Psoas muscle (tissue), 7 donors: ENCODE measurements at regions not wholly inside any gene's neighbourhood (a gene's known extent, or its start where the extent isn't known, plus 50 kb on each side); places are given as distances from the start of the nearest gene placed in this dataset.

Experiments
- ATAC-seq, 4 donors: fragments of 200-7000 bp; cut with Tn5 transposase; one replicate each; pipeline ENCODE4 v1.9.1; 2020; ENCODE audit warnings: moderate library complexity in 3 of 4, mild to moderate bottlenecking in 2 of 4
- DNase-seq, 2 donors: peaks; one replicate each; pipeline ENCODE4 v3.0.0-alpha.2; 2020
- H3K27ac ChIP-seq: fragments of 200-600 bp; one replicate; pipeline ENCODE4 v1.8.0; 2022
- H3K27me3 ChIP-seq, 3 donors: fragments of 200-600 bp in 1 of 3; one replicate each; pipeline versions ENCODE4 v1.6.1 to v1.8.0; 2013 to 2022; ENCODE audit warnings: low read length in 2 of 3, mild to moderate bottlenecking in 2 of 3, moderate library complexity in 1 of 3; ENCODE audit not compliant: insufficient read depth in 3 of 3
- H3K36me3 ChIP-seq, 2 donors: fragments of 200-600 bp in 1 of 2; one replicate each; pipeline versions ENCODE4 v1.6.1 to v1.8.0; 2013 to 2022; ENCODE audit warnings: low read depth in 1 of 2, mild to moderate bottlenecking in 1 of 2, moderate library complexity in 1 of 2; ENCODE audit not compliant: insufficient read depth in 1 of 2
- H3K4me1 ChIP-seq: fragments of 200-600 bp; one replicate; pipeline ENCODE4 v1.8.0; 2022
- H3K4me3 ChIP-seq: fragments of 200-600 bp; one replicate; pipeline ENCODE4 v1.8.0; 2022; ENCODE audit warnings: mild to moderate bottlenecking
- H3K9me3 ChIP-seq: fragments of 200-600 bp; one replicate; pipeline ENCODE4 v1.8.0; 2022
- WGBS, 3 donors: extraction: QIAGEN DNeasy Blood & Tissue Kit; methylation state at CpG; one replicate each; pipeline versions ENCODE4 v1.1.6 to v1.1.7; 2013; 5-methylcytosine and 5-hydroxymethylcytosine counted together
- intact Hi-C, 2 donors: fragments of 100-400 bp; cut with DNase I; formaldehyde crosslinking; loops; one replicate each; pipeline versions ENCODE4 v1.11.0 to v1.14.2; 2022
- TF ChIP-seq, protein P1 (sequence below): fragments of 200-600 bp; IDR thresholded peaks from one replicate; pipeline ENCODE4 v1.8.0; 2022; ENCODE audit warnings: antibody characterized with exemption
- donor health status: healthy with polysubstance abuse.
- donor health status: DM: no; HTN: no; CAD: no; lungs with moderate emphysema.
- donor health status: Bipolar disorder and iron deficiency.
- donor health status: healthy.
- donor health status: DM: yes; HTN: yes; CAD: no.
- donor health status: DM: no; HTN: no; CAD: no.
- donor health status: DM: yes; HTN: yes; CAD: no.

DNA sequence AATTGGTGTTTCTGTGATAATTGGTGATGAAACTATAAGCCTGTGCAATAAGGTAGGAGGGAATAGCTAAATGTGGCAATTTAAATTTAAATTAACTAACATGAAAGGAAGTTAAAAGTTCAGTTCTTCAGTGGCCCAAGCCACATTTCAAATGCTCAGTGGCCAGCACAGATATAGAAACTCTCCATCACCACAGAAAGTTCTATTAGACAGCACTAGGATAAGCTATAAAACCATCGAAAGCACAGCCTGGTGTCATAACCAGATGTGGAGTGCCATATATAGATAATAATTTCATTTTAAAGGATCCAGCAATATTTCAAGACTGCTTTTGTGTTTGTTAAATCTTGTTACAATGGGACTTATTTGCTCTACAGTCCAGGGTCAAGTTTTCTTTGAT is 119.3 kb upstream of the NR3C2 start:
- H3K36me3 ChIP-seq = no peaks in the 10 kb centered on the region
- DNase-seq = no peak
- no peaks in the 10 kb centered on the region for H3K9me3 ChIP-seq
- WGBS, 3 donors = 91 to 94% (median 94%) methylated on average over 1 of the region's 1 CpG
- H3K27me3 ChIP-seq = no peaks in the 10 kb centered on the region
- intact Hi-C loops = no loop called here
- H3K27ac ChIP-seq = no peak overlapping the region
- no peak for ATAC-seq
- TF ChIP-seq, protein P1, sequence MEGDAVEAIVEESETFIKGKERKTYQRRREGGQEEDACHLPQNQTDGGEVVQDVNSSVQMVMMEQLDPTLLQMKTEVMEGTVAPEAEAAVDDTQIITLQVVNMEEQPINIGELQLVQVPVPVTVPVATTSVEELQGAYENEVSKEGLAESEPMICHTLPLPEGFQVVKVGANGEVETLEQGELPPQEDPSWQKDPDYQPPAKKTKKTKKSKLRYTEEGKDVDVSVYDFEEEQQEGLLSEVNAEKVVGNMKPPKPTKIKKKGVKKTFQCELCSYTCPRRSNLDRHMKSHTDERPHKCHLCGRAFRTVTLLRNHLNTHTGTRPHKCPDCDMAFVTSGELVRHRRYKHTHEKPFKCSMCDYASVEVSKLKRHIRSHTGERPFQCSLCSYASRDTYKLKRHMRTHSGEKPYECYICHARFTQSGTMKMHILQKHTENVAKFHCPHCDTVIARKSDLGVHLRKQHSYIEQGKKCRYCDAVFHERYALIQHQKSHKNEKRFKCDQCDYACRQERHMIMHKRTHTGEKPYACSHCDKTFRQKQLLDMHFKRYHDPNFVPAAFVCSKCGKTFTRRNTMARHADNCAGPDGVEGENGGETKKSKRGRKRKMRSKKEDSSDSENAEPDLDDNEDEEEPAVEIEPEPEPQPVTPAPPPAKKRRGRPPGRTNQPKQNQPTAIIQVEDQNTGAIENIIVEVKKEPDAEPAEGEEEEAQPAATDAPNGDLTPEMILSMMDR = no peak
- H3K4me1 ChIP-seq = no peaks in the 10 kb centered on the region
- no peak overlapping the region for H3K4me3 ChIP-seq

DNA sequence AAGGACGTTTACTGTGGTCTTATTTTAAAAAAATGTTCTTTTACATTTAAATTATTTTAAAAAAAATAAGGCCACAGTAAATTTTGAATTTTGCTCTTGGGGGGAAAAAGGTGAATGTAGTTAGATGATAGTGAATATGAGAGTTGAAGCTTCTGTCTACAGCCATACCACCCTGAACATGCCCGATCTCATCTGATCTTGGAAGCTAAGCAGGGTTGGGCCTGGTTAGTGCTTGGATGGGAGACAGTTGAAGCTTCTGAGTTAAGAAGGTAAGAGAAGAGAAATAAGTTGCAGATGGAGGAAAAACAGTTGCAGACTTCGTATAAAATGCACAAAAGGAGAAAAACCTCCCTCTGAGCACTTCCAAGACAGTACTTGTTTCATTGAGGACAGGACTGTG is 115.6 kb upstream of the NR3C2 start:
- TF ChIP-seq, protein P1 = no peak
- Histone ChIP-seq H3K27me3 (no peaks in the 10 kb centered on the region), H3K36me3 (no peaks in the 10 kb centered on the region), H3K4me3 (no peak overlapping the region), H3K27ac (no peak overlapping the region), H3K4me1 (no peaks in the 10 kb centered on the region), H3K9me3 (no peaks in the 10 kb centered on the region)
- WGBS, 3 donors = 90 to 93% (median 91%) methylated on average over 3 of the region's 3 CpGs
- ATAC-seq (no peak), DNase-seq (no peak)
- intact Hi-C loops = no loop called here

DNA sequence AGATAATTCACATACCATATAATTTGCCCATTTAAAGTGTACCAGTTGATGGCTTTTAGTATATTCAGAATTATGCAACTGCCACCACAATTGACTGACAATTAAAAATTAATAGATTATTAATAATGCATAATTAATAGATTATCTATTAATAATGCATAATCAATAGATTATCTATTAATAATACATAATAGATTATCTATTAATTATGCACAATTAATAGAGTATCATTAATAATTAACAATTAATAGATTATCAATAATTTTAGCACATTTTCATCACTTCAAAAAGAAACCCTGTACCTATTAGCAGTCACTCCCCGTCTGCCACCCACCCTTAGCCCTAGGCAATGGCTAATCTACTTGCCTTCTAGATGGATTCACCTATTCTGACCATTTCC is 108.6 kb upstream of the NR3C2 start:
- intact Hi-C loops = no loop called here
- 95 to 96% (median 96%) methylated on average over 1 of the region's 1 CpG for WGBS, 3 donors
- TF ChIP-seq, protein P1 = no peak

DNA sequence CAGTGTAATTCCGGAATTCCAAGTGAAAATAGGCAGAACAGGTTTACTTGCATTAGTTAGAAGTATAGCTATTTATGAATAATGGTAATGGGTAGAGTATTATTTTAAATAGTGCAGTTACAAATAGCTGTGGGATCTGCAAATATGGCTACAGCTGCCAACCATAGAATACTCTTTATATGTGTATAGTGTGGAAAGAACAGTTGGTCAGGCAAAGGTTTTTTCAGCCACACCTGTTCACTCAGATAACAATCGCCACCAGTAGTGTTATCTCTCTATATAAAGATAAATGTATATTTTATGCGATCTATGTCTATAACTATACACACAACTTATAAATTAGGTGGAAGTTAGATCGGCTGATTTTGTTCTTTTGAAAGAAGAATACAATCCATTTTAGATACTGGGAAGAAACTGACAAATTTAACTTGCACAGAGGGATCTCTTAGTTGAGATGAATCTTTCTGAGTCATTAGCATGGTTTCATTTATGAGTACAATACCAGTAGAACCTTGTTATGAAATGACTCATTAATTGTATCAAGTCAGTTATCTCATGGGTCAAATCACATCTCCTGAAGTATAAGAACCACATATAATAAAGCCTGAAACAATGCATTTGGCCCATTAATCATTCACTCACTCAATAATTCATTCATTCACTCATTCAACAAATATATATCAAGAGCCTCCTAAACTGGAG is 100.9 kb upstream of the NR3C2 start:
- H3K9me3 ChIP-seq = no peaks in the 10 kb centered on the region
- TF ChIP-seq, protein P1 = no peak
- no peak for ATAC-seq
- DNase-seq = no peak
- no peaks in the 10 kb centered on the region for H3K27me3 ChIP-seq
- WGBS, 3 donors = 92 to 97% (median 97%) methylated on average over 4 of the region's 4 CpGs
- no peaks in the 10 kb centered on the region for H3K36me3 ChIP-seq
- no peak overlapping the region for H3K4me3 ChIP-seq
- H3K27ac ChIP-seq = no peak overlapping the region
- intact Hi-C loops = no loop called here
- H3K4me1 ChIP-seq = no peaks in the 10 kb centered on the region

More for the DNA sequence above, 108.6 kb upstream of the NR3C2 start:
- Histone ChIP-seq H3K27me3 (no peaks in the 10 kb centered on the region), H3K36me3 (no peaks in the 10 kb centered on the region), H3K4me1 (no peaks in the 10 kb centered on the region), H3K4me3 (no peak overlapping the region), H3K9me3 (no peaks in the 10 kb centered on the region), H3K27ac (no peak overlapping the region)
- DNase-seq = no peak
- no peak for ATAC-seq
